ENCODE measurements at regions not wholly inside any gene's neighbourhood (a gene's known extent, or its start where the extent isn't known, plus 50 kb on each side); places are given as distances from the start of the nearest gene placed in this dataset.
"Not testable (repeated sequence)": the region's sequence is repeated elsewhere in the genome, so short reads cannot be mapped to it uniquely, and the experiment has no call there.

DNA sequence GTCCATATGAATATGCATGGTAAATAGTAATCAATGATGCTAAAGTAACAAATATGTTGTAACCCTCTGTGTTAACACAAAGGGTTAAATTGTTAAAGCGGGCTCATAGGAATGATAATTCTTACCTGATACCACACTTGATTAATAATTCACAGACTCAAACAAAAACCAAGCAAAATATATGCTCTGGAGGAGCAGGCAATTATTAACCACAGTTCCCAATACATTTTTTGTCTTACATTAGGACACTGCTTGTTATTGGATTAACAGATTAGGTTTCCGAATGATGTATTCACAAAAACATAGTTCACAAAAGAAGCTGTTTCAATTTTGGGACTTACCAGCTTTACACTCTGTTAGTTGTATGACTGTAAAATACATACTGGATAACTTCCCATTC lies 300.9 kb upstream of the LRRTM4 start:
- H3K27me3 Mint-ChIP-seq (ENCODE audit: low read depth), result no peaks in the 10 kb centered on the region
- no peak for ATAC-seq (replicated peaks in 1 of 2)
- H3K4me3 Mint-ChIP-seq, result no peak overlapping the region
- no peak for DNase-seq
- H3K9me3 Mint-ChIP-seq, result peaks cover 18 to 29% of the 10 kb centered on the region in 2 donors
- H3K27ac Mint-ChIP-seq, result no peak overlapping the region
- H3K36me3 Mint-ChIP-seq (ENCODE audit: insufficient read depth in 2 of 2), result peaks cover 0 to 1% of the 10 kb centered on the region in 2 donors
- no peaks in the 10 kb centered on the region for H3K4me1 Mint-ChIP-seq (ENCODE audit: low read depth)

DNA sequence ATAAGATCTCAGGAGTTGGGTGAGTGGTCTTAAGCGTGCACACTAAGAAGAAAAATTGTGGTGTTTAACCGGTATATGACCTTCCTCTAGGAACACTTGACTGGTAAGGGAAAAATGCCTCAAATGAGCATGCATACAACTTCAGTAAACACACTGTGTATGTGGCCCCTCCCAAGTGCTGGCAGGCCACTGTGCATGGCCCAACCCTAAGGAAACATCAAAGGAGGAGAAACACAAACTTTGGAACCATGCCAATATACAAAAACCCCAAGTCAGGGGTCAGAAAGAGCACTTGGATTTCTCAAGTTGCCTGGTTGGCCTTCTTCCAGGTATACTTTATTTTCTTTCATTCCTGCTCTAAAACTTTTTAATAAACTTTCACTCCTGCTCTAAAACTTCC lies 308.9 kb upstream of the LRRTM4 start:
- H3K36me3 Mint-ChIP-seq (ENCODE audit: insufficient read depth in 2 of 2), result peaks cover 2 to 9% of the 10 kb centered on the region in 2 donors
- ATAC-seq (replicated peaks in 1 of 2) (no peak), DNase-seq (no peak)
- H3K9me3 Mint-ChIP-seq, result peaks cover 17 to 22% of the 10 kb centered on the region in 2 donors
- no peak overlapping the region for H3K4me3 Mint-ChIP-seq
- H3K27ac Mint-ChIP-seq, result no peak overlapping the region
- H3K4me1 Mint-ChIP-seq (ENCODE audit: low read depth), result no peaks in the 10 kb centered on the region
- H3K27me3 Mint-ChIP-seq (ENCODE audit: low read depth), result no peaks in the 10 kb centered on the region

DNA sequence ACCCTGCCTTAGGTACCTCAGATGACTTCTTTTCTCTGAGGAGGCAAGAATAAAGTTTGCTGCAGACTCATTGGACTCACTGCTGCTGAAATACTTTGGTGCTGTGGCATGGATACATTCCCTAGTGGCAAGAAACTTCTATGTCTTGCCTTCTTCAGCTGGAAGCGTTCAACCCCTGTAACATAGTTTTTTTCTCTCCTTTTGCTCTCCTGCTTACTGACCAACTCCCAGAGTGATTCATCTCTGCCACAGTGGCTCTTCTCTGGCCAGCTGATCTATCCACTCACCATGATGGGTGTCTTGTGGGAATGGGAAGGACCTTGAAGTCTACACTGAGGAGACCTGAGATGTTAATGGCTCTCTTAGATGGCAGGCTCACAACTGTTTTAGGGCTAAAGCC lies 309.3 kb upstream of the LRRTM4 start:
- no peak overlapping the region for H3K4me3 Mint-ChIP-seq
- ATAC-seq (replicated peaks in 1 of 2) (no peak), DNase-seq (no peak)
- peaks cover 3 to 9% of the 10 kb centered on the region in 2 donors for H3K36me3 Mint-ChIP-seq (ENCODE audit: insufficient read depth in 2 of 2)
- no peaks in the 10 kb centered on the region for H3K27me3 Mint-ChIP-seq (ENCODE audit: low read depth)
- no peaks in the 10 kb centered on the region for H3K4me1 Mint-ChIP-seq (ENCODE audit: low read depth)
- H3K27ac Mint-ChIP-seq, result no peak overlapping the region
- peaks cover 18 to 23% of the 10 kb centered on the region in 2 donors for H3K9me3 Mint-ChIP-seq

DNA sequence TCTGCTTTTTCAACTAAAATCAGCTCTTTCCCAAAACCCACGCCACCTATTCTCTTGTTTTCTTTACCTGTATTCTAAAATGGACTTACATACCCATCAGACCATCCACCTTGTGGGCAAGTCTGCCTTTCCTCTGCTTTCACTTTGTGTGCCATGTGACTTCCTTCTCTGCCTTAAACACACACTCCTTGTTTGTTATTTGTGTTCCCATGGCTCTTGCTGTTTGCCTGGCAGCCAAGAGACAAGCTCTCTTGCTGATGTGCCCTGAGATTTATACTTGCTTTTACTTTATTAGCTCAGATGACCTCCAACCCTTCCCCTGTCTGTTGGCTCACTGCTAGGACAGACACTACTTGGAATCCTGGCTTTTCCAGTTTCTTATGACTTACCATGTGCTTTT lies 309.7 kb upstream of the LRRTM4 start:
- H3K36me3 Mint-ChIP-seq (ENCODE audit: insufficient read depth in 2 of 2), result peaks cover 4 to 9% of the 10 kb centered on the region in 2 donors
- peaks cover 15 to 21% of the 10 kb centered on the region in 2 donors for H3K9me3 Mint-ChIP-seq

DNA sequence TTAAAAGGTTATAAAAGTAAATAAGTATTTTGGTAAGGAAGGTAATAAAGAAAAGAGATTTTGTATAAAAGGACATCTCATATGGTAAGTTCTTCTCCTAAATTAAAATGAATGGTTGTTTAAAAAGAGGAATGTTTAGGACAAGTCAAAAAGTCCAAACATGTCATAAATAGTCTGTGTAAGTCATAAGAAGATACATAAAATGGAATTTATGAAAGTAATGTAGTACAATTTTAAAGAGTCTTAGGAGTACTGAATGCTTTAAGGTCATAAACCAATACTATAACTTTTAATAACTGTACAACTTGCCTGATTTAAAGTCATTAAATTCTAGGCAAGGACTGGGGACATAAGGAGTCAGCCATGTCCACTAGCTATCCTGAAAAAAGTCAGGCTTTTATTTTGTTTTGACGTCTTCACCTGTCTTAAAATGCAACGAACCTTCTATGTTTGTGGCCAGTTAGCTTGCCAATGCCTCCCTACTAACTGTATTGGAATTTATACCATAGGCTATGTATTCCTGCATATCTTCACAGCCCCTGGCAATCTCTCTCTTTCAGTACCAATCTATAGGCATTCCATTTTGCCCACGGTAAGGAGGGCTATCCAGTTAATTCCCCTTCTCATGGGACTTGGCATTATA lies 312.3 kb upstream of the LRRTM4 start:
- Mint-ChIP-seq H3K4me3 (no peak overlapping the region), H3K36me3 (ENCODE audit: insufficient read depth in 2 of 2) (peaks cover 2 to 4% of the 10 kb centered on the region in 2 donors), H3K9me3 (peaks cover 12 to 16% of the 10 kb centered on the region in 2 donors), H3K27ac (no peak overlapping the region), H3K27me3 (ENCODE audit: low read depth) (no peaks in the 10 kb centered on the region), H3K4me1 (ENCODE audit: low read depth) (no peaks in the 10 kb centered on the region)
- DNase-seq (no peak), ATAC-seq (replicated peaks in 1 of 2) (no peak)

More for the DNA sequence above, 309.7 kb upstream of the LRRTM4 start:
- no peaks in the 10 kb centered on the region for H3K4me1 Mint-ChIP-seq (ENCODE audit: low read depth)
- H3K4me3 Mint-ChIP-seq, result no peak overlapping the region
- no peaks in the 10 kb centered on the region for H3K27me3 Mint-ChIP-seq (ENCODE audit: low read depth)
- no peak overlapping the region for H3K27ac Mint-ChIP-seq
- ATAC-seq (replicated peaks in 1 of 2) (no peak), DNase-seq (no peak)

DNA sequence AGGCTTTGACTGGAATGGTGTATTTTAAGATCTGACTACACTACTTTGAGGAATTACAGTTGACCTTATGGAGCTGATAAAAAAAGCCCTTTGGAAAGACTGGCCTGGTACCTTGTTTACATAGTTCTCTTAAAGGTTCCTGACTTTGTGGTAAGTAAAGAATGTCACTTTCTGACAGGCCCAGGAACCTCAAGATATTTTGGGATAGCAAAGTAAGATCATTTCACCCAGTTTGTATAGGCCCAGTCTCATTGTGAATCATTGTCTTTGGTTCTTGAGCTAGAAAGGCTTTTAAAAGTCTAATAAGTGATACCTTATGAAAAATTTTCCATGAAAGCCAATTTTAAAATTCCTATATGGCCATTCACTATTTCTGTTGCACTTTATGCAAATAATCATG lies 316.3 kb upstream of the LRRTM4 start:
- Mint-ChIP-seq H3K9me3 (peaks cover 8 to 10% of the 10 kb centered on the region in 2 donors), H3K4me1 (ENCODE audit: low read depth) (no peaks in the 10 kb centered on the region)
- no peak for ATAC-seq (replicated peaks in 1 of 2)

DNA sequence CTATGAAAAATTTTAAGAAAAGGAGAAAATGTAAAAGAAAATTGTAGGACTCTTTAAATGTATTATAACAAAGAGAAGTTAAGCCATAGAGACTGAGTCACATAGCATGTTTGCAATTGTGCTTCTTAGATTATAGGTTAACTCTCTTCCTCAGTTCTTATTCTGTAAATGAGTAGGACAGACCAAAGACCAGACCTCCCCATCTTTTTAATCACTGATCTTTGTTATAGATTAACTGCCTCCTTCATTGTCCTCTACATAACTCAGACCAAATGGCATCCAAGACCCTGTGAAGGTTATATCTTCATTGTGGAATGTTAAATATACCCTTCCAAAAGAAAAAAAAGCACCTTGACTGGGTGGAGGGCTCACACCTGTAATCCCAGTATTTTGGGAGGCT lies 316.9 kb upstream of the LRRTM4 start:
- H3K9me3 Mint-ChIP-seq, result peaks cover 8% of the 10 kb centered on the region in 2 donors
- H3K4me1 Mint-ChIP-seq (ENCODE audit: low read depth), result no peaks in the 10 kb centered on the region
- H3K4me3 Mint-ChIP-seq, result no peak overlapping the region
- peaks cover 0 to 4% of the 10 kb centered on the region in 2 donors for H3K36me3 Mint-ChIP-seq (ENCODE audit: insufficient read depth in 2 of 2)
- no peak for ATAC-seq (replicated peaks in 1 of 2)
- H3K27ac Mint-ChIP-seq, result no peak overlapping the region
- DNase-seq, result no peak
- no peaks in the 10 kb centered on the region for H3K27me3 Mint-ChIP-seq (ENCODE audit: low read depth)

More for the DNA sequence above, 316.3 kb upstream of the LRRTM4 start:
- Mint-ChIP-seq H3K4me3 (no peak overlapping the region), H3K36me3 (ENCODE audit: insufficient read depth in 2 of 2) (peaks cover 0 to 4% of the 10 kb centered on the region in 2 donors), H3K27ac (no peak overlapping the region), H3K27me3 (ENCODE audit: low read depth) (no peaks in the 10 kb centered on the region)
- no peak for DNase-seq

DNA sequence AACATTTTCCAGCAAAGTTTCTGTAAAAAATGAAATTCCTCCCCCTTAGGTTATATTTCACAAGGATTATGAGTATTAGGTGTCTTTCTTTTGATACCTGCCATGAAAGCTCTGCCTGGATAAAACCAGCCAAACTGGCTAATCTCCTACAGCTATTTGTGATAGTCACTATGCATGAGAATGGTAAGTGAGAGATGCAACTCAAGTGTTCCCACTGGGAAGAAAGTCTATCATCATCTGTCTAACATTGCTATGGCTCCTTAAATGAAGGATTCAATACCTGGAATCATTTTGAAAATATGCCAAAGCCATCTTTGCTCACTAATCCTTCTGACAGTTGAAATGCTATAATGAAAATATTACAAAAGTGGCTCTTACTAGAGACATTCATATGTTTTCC lies 339.9 kb upstream of the LRRTM4 start:
- Mint-ChIP-seq H3K36me3 (ENCODE audit: insufficient read depth in 2 of 2) (peaks cover 0 to 1% of the 10 kb centered on the region in 2 donors), H3K4me1 (ENCODE audit: low read depth) (no peaks in the 10 kb centered on the region), H3K27me3 (ENCODE audit: low read depth) (no peaks in the 10 kb centered on the region), H3K4me3 (no peak overlapping the region), H3K27ac (no peak overlapping the region), H3K9me3 (peaks cover 8% of the 10 kb centered on the region in 2 donors)
- no peak for DNase-seq
- ATAC-seq (replicated peaks in 1 of 2), result no peak

DNA sequence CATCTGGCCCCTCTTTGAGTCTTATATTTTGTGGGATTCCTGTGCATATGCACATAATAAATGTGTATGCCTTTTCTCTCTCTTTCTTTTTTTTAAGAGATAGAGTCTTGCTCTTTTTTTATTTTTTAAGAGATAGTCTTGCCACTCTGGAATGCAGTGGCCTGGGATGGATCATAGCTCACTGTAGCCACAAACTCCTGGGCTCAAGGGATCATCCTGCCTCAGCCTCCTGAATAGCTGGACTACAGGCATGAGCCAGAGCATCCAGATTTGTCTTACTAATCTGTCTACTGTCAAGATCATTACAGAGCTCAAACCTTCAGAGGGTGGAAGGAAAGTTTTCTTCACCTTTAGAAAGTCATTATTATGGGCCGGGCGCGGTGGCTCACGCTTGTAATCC lies 342.2 kb upstream of the LRRTM4 start:
- Mint-ChIP-seq H3K9me3 (peaks cover 6 to 8% of the 10 kb centered on the region in 2 donors), H3K27me3 (ENCODE audit: low read depth) (no peaks in the 10 kb centered on the region), H3K27ac (no peak overlapping the region), H3K36me3 (ENCODE audit: insufficient read depth in 2 of 2) (peaks cover 0 to 1% of the 10 kb centered on the region in 2 donors), H3K4me3 (no peak overlapping the region), H3K4me1 (ENCODE audit: low read depth) (no peaks in the 10 kb centered on the region)
- no peak for DNase-seq
- no peak for ATAC-seq (replicated peaks in 1 of 2)

DNA sequence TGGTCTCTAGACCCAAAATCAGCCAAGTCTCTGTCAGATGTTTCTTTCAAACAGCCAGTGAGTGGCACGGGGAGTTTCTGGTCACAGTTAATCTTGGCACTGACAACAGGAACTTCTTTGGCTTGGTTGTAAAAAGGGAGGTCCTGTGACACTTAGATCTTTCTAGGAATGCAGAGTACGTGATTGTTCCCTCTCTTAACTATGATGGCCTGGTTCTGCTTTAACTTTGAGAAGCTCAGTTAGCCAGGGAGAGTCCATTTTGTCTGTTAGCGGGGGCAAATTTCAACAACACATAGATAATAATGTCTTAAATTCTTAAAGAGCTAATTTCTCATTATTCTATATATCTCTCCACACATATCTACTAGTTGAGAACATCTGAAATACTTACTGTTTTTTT lies 344.5 kb upstream of the LRRTM4 start:
- Mint-ChIP-seq H3K4me1 (ENCODE audit: low read depth) (no peaks in the 10 kb centered on the region), H3K27ac (no peak overlapping the region), H3K4me3 (no peak overlapping the region), H3K27me3 (ENCODE audit: low read depth) (no peaks in the 10 kb centered on the region), H3K9me3 (peaks cover 5% of the 10 kb centered on the region in 2 donors), H3K36me3 (ENCODE audit: insufficient read depth in 2 of 2) (peaks cover 0 to 1% of the 10 kb centered on the region in 2 donors)
- no peak for DNase-seq
- no peak for ATAC-seq (replicated peaks in 1 of 2)

DNA sequence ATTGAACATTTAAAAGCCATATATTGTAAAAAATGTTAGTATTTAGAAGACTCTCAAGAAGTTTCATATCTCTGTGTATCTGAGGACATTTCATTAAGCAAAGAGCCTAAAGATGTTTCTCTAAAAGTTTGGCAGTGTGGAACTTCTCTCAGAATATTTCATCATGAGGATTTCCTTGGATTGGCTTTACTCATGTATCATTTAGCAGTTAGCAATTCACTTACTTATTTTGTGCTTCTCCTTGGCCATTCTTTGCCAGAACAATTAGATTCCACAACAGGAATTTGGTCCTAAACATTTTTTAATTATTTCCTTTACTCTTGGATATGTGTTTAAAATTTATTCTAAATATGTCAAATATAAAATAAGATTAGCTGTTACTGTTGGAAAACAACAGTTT lies 345.0 kb upstream of the LRRTM4 start:
- no peaks in the 10 kb centered on the region for H3K27me3 Mint-ChIP-seq (ENCODE audit: low read depth)
- H3K27ac Mint-ChIP-seq, result no peak overlapping the region
- H3K4me1 Mint-ChIP-seq (ENCODE audit: low read depth), result no peaks in the 10 kb centered on the region
- DNase-seq, result no peak
- no peak overlapping the region for H3K4me3 Mint-ChIP-seq
- peaks cover 8 to 9% of the 10 kb centered on the region in 2 donors for H3K9me3 Mint-ChIP-seq
- ATAC-seq (replicated peaks in 1 of 2), result no peak
- H3K36me3 Mint-ChIP-seq (ENCODE audit: insufficient read depth in 2 of 2), result peaks cover 0 to 1% of the 10 kb centered on the region in 2 donors

DNA sequence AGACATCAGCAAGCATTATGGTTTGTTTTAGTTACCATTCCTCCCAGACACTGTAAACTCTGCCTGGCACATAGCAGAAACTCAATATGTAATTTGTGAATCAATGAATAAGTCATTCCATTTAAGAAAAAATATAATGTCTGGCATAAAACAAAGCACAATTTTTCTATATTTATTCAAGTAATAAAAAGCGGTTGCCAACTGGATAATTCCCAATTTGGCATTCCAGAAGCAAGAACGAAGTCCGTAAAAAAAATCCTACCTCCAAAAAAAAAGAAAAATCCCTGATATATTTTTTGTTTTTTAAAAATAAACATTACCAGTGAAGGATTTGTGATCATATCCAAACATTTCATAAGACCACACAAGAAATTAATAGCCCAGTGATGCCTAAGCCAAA lies 351.3 kb upstream of the LRRTM4 start:
- DNase-seq (no peak), ATAC-seq (replicated peaks in 1 of 2) (no peak)
- H3K4me1 Mint-ChIP-seq (ENCODE audit: low read depth), result no peaks in the 10 kb centered on the region
- H3K27me3 Mint-ChIP-seq (ENCODE audit: low read depth), result no peaks in the 10 kb centered on the region
- H3K27ac Mint-ChIP-seq, result no peak overlapping the region
- peaks cover 12 to 13% of the 10 kb centered on the region in 2 donors for H3K9me3 Mint-ChIP-seq
- H3K36me3 Mint-ChIP-seq (ENCODE audit: insufficient read depth in 2 of 2), result no peaks in the 10 kb centered on the region
- no peak overlapping the region for H3K4me3 Mint-ChIP-seq

DNA sequence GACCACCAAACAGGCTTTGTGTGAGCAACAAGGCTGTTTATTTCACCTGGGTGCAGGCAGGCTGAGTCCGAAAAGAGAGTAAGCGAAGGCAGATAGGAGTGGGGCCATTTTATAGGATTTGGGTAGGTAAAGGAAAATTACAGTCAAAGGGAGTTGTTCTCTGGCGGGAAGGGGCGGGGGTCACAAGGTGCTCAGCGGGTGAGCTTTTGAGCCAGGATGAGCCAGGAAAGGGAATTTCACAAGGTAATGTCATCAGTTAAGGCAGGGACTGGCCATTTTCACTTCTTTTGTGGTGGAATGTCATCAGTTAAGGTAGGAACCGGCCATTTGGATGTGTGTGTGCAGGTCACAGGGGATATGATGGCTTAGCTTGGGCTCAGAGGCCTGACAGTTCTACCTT lies 378.0 kb upstream of the LRRTM4 start:
- H3K27ac Mint-ChIP-seq; H3K27me3 Mint-ChIP-seq (ENCODE audit: low read depth); ATAC-seq (replicated peaks in 1 of 2); DNase-seq; H3K4me1 Mint-ChIP-seq (ENCODE audit: low read depth); H3K36me3 Mint-ChIP-seq (ENCODE audit: insufficient read depth in 2 of 2); H3K4me3 Mint-ChIP-seq: not testable (repeated sequence)
- peaks cover 11 to 12% of the 10 kb centered on the region in 2 donors for H3K9me3 Mint-ChIP-seq

DNA sequence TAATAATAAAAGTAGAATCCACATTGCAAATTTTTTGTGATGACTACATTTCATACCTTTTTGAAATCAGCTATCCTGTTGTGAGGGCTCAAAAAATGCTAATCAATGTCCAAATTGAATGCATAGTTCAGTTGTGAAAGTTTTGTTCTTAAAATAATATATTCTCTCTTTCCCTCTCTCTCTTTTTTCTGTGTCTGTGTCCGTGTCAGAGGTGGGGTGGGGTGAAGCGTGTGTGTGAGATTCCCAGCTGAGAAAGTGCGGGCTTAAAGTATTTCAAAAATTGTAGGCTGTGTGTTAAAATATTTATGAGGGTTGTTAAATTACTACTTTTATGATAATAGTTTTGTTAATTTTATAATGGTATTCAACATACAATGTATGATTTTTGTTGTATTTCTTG lies 388.0 kb upstream of the LRRTM4 start:
- H3K27me3 Mint-ChIP-seq (ENCODE audit: low read depth), result no peaks in the 10 kb centered on the region
- no peak overlapping the region for H3K4me3 Mint-ChIP-seq
- DNase-seq, result no peak
- no peaks in the 10 kb centered on the region for H3K4me1 Mint-ChIP-seq (ENCODE audit: low read depth)
- ATAC-seq (replicated peaks in 1 of 2), result no peak
- no peak overlapping the region for H3K27ac Mint-ChIP-seq
- peaks cover 0 to 2% of the 10 kb centered on the region in 2 donors for H3K36me3 Mint-ChIP-seq (ENCODE audit: insufficient read depth in 2 of 2)
- peaks cover 6 to 10% of the 10 kb centered on the region in 2 donors for H3K9me3 Mint-ChIP-seq
